Activated effector memory CD4-positive, alpha-beta T cell treated with anti-CD3 and anti-CD28 coated beads, Interleukin-2, amount 50 U/mL, for 16 hours (primary cell): ENCODE measurements at regions not wholly inside any gene's neighbourhood (a gene's known extent, or its start where the extent isn't known, plus 50 kb on each side); places are given as distances from the start of the nearest gene placed in this dataset.

Experiments
- DNase-seq: peaks from one replicate; pipeline ENCODE4 v3.0.0-alpha.2; 2020

DNA sequence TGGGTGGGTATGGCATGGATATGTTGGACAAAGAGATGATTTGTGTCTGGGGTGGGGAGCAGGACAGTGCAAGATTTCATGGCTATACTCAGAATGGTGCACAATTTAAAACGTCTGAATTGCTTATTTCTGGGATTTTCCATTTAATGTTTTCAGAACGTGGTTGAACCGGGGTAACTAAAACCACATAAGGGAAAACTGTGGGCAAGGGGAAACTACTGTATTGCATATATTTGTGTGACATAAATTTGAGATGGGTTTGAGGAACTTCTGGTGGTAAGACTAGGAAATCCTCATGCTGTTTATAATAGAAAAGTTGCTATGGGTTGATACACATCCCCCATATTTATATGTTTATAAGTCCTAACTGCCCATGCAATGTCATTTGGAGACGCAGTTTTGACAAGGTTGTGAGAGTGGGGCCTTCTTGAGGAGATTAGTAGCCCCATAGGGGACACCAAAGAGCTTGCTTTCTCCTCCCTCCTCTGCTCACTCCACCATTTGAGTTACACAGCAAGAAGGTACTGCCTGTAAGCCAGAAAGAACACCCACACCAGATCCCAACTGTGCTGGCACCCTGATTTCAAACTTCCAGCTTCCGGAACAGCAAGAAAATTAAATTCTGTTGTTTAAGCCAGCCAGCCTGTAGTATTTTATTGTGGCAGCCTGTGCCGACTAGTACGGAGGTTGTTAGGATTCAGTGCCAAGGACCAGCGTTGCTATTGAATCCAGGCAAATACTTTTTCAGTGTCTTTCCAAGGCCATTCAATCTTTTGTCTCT is 2118.9 kb downstream of the MAT2B start:
- no peak for DNase-seq

DNA sequence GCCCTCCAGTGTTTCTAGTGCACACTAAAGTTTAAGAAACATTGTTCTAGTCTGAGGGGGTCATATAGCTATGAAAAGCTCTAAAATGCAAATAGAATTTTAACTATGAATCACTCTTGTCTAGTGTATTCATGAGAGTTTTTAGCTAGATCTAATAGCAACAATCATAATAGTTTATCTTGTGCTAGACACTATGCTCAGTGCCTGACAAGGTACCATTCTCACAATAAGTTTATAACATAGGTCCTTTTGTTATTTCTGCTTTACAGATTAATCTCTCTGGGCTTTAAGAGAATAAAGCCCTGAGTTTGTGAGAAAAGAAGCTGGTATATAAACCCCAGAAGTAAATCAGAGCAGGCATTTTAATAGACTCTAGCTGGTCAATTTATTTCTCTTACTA is 2120.7 kb downstream of the MAT2B start:
- DNase-seq, result no peak

DNA sequence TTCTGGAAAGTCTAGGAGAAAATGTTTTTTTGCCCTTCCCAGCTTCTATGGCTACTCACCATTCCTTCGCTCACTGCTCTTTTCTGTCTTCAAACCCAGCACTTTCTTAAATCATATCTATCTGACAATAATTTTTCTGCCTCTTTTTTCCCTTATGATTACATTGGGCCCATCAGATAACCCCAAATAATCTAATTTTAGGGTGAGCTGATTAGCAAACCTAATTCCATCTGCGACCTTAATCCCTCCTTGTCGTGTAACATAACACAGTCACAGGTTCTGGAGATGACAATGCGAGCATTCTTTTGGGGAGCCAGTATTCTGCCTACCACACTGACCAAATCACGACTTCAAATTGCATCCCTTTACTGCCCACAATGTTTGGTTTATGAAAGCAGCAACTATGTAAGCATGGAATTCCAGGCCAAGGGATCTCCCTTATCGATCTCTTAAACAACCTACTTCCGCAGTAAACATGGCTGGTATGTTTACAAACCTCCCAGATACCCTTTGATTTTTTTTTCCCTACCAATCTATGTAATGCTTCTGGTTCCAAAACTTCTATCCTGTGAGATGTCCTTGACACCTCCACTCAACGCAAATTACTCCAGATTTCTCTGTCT is 2122.2 kb downstream of the MAT2B start:
- DNase-seq, result no peak

DNA sequence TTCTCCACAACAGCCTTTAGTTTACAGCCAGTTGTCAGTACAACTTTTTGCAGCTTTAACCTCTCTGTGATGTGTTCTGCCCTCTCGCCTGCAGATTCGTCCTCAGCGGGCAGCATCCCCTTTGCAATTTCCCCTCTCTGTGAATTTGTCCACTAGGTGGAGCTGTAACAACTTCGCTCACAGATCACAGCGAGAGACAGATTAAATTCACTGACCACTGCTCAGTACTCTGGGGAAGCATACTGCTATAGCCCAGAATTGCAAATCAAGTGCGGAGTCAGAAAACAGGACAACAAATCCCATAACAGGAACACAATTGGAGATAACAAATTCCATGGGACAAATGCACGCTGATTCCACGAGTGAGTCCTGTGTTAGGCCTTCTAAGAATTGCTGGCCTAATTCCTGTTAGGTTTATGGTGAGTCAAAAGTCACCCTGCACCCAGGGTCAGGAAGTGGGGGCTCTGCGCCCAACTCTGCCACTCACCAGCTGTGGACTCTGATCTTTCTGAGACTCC is 2124.9 kb downstream of the MAT2B start:
- DNase-seq, result no peak

DNA sequence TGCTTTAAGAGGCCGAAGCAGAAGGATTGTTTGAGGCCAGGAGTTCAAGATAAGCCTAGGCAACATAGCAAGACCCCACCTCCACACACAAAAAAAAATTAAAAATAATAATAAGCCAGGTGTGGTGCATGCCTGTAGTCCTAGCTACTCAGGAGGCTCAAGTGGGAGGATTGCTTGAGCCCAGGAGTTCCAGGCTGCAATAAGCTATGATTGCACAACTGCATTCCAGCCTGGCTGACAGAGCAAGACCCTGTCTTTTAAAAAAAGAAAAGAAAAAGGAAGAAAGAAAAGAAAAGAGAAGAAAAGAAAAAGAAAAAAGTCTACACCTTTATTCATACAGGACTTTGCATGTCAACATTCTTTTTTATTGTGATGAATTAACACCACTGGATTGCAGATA is 2125.8 kb downstream of the MAT2B start:
- DNase-seq, result no peak

DNA sequence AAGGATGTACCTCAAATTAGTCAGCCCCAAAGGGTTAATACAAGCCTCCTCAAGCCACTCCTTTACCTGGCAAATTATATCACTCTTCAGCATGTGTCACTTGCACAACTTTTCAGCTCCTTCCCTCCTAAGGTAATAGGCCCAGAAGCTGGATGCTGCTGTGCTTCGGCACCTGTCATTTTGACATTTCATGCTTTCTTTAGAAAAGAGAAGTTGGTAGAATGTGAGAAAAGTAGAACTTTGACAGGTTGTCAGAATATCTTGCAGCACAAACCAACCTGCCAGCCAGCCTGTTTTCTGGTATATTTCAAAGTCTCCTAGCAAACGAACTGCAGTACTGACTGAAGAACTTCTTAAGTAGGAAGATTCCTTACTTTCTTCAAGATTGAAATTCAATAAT is 2136.9 kb downstream of the MAT2B start:
- DNase-seq, result no peak

DNA sequence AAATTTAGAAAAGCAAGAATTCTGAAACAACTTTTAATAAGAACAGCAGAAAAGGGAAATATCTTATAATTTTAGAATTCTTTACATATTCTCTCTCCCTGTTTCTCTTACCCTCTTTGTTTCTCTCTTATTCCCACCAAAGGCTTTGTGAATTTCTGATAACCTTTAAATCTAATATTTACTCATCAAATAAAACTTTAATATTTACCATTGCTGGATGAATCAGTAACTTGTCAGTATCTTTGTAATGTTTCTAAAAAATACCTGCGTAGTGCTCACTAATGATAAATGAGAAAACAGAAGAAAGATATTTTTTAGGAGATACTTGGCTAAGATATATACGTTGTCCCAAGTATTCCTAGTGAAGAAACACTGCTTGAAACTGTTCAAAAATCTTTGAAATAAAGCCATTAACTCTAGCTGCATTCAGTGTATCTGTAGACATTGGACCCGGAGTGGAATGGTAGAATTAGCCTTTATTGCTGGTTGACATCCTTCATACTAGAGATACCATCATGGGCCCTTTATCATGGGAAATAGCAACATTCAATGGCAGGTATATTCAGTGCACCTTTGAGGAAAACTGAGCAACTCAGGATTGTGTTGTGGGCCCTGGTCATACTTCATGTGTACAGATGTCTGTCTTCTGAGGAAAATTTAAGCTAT is 2160.4 kb downstream of the MAT2B start:
- no peak for DNase-seq

DNA sequence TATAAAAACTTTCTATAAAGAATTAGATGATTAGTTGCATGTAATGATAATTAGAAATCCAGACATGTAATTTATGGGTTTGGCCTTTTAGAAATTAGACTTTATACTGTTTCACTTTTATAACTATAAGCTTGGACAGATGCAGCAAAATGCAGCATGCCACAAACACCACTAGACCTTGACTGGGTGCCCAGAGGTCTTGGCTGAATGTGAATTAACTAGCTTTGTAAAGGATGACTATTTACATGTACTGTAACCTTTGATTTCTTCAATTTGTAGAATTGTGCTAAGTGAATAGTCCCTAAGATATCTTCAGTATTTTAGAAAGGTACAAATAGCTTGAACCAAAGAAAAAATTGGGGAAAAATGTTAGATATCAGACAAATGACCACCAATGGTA is 2168.1 kb downstream of the MAT2B start:
- DNase-seq, result no peak

DNA sequence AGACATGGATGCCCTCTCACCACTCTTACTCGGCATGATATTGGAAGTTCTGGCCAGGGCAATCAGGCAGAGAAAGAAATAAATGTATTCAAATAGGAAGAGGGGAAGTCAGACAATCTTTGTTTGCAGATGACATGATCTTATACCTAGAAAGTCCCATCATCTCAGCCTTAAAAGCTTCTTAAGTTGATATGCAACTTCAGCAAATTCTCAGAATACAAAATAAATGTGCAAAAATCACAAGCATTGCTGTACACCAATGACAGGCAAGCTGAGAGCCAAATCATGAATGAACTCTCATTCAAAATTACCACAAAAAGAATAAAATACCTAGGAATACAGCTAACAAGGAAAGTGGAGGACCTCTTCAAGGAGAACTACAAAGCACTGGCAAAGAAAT is 2190.4 kb downstream of the MAT2B start:
- DNase-seq, result no peak

DNA sequence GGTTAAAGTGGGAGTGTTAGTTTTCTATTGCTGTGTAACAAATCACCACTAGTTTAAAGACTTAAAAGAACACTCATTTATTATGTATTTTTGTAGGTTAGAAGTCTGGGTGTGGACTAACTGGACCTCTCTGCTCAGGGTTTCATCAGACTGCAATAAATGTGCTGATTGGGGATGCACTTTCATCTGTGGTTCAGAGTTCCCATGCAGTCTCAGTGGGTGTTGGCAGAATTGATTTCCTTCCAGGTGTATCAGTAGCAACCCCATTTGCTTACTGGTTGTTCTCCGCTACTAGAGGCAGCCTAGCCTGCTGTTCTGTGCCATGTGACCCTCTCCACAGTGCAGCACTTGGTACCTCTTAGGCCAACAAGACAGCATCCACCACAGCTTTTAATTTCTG is 2200.5 kb downstream of the MAT2B start:
- DNase-seq, result no peak

DNA sequence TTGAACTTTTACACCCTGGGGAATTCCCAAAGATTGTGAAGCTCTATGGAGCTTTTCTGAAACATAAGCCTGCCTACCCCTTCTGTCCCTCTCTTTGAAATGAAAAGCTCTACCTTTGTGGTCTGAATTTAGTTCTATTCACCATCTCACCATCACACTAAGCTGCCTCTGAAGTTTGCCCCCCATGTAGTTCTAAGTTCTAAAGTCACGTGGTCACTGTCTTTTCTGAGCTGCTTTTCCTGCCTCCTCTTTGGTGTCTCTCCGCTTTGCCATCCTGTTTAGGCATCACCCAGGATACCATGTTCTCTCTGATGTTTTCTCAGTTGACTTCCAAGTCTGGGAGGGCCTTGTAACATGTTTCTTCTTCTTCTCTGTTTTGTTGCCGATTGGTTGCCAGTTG is 2206.6 kb downstream of the MAT2B start:
- DNase-seq, result no peak

DNA sequence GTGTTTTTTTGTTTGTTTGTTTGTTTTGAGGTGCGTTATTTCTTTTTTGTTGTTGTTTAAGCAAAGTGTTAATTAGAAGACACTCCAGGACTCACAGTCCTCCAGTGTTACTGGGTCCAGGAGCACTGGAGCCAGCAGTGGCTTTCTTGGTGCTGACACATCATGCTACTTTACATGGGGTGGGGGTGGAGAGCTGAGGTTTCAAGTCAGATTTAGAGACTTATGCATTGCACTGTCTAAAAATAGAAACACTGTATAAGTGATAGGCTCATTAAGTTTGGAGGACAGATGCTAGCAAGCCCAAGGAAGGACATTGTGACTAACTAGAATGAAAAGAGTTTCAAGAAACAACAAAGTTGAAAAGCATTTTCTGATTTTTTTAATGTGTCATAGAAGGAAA is 2209.2 kb downstream of the MAT2B start:
- DNase-seq, result no peak

DNA sequence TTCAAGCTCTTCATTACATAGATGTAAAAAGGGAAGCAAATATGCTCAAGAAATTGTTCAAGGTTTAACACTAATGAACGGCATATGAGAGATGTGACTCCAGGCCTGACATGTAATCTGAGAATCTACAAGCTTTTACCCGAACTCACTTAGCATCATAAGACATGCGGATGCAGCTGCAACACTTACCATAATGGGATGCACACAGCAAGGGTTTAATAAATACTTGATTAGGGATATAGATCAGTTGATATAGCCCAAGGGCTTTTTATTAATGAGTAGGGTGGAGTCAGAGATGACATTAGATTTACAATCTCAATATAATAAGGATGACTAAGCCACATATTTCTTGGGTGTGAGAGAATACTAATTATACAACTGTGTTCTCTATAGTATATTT is 2215.5 kb downstream of the MAT2B start:
- no peak for DNase-seq

DNA sequence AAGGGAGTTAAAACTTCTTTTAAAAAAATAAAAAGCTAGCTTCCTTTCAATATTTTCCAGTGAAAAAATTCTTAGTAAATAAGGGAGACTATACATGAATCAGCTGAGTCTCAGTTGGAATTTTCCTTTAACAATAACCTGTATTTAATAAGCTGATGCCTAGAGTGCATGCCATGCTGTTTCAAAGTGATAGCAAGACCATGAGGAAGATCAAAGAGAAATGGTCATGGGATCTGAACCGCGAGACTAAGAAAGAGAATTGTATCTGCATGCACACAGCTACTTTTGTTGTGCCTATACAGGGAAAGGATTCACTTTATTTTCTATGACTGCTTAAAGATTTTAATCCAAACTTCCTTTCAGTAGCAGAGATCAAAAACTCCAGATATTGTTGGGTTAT is 2217.0 kb downstream of the MAT2B start:
- no peak for DNase-seq

DNA sequence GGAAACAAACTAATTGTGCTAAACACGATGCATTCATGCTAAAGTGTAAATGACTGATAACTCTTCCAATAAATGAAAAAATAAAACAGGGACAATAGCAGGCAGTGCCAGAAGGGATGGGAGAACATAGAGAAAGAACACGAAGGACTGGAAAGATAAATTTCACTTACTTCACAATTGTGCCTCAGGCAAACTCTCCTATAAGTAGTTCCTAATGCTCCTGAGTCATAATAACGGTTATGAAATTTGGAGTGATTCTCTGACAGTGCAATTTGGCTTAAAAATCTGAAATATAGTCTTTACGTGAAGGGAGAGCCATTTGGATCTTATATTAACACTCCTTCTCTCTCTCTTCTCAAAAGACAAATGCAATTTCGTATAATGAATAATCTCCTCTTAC is 2218.5 kb downstream of the MAT2B start:
- DNase-seq, result no peak

DNA sequence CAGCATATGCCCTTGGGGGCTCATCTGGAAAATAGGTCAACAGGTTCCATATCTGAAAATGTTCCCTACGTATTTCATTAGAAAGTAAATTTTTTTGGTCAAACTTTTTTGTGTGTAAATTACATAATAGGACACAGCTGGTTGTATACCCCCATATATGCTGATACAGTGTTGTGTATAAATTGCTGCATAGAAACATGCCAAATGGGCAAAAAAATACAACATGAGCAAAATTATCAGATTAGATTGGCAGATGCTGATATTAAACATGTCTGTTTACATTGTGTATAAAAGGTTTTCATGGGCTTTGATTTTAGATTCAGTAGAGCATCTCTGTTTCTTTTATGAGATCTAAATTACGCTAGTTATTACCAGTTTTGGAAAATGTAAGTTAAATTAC is 2223.0 kb downstream of the MAT2B start:
- no peak for DNase-seq

DNA sequence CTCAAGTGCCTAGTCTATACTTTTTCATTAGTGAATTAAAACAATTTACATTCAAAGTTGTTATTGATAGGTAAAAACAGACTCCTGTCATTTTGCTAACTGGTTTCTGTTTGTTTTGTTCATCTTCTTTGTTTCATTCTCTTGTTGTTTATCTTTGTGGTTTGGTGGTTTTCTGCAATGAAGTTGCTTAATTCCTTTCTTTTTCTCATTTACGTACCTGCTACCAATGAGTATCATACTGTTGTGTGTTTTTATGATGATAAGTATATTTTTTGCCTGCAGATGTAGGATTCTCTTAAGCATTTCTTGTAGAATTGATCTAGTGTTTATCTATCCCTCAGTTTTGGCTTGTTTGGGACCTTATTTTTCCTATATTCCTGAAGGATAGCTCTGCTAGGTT is 2230.0 kb downstream of the MAT2B start:
- DNase-seq, result no peak

DNA sequence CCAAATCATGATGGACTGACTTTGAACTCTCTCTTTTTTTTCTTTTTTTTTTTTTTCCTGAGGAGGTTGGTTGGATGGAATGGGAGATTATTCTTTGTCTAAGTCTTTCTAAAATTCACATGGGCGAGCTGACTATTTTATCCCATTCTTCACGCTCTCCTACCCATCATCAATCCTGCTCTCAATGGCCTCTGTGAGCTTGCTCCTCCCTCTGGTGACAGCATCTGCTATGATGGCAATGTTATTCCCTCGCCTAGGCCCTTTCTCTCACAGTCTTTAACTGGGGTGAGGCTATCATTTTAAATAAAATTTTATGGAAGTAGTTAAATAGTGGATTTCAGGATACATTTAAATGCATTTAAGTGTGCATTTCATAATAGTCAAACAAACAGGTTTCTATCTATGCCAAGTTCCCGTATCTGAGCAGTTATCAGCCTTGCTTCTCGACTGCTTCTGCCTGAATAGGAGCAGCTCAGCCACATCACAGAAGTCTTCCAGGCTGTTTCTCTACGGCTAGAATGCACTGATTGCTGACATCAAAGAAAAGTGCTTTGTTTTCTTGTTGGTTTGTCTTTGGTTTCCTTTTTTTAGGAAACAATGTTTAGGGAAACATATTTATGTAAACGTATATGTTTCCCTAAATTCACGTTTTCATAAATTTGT is 2233.8 kb downstream of the MAT2B start:
- no peak for DNase-seq

DNA sequence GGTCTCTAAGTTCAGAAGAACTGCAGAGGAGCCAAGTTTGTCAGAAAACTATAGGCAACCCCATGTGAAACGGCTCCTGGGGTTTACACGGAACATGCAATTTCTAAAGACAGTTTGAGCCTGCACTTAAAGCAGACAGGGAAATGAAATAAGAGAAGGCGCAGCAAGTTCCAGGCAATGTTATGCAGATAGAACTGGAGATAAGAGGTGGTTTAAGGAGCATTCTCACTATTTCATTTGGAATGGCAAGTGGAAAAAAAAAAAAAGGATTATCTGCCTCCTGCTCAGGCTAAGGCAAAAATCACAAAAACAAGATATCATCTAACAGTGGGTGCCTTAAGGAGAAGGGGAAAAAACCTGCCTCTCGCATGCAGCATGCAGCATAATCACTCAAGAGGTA is 2252.4 kb downstream of the MAT2B start:
- DNase-seq, result no peak

DNA sequence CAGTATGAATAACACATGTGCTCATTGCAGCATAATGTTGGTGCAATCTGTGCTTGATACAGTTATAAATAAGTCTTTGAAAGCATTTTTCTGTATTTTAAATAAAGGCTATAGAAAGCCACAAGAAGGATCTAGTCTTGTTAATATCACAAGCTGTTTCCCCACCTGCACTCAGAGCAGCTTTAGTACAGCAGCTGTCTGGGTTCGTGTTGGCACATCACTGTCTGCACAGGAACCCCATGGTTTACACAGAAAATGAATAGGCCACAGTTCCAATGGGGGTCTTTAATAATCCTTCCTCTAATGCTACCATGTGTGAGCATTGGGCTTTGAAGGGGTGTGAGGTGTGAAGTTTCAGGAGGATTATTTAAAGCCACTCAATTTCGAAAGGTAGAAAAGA is 2269.7 kb downstream of the MAT2B start:
- no peak for DNase-seq

DNA sequence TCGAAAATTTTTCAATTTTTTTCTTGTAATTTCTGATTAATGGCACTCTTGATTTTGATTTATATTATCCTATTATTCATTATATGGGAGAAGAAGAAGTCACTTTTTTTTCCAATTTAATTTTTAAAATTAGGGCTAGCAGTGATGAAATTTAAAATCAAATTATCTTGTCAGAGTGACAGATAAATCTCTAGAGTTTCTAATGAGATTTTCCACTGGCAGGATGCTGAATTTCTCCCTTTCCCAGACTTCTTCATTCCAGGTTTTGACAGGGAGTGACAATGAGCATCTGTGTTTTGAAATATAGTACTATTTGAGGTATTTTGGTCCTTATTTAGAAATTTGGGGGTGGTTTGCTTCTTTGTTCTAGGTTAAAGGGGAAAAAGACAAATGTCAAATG is 2274.1 kb downstream of the MAT2B start:
- no peak for DNase-seq

DNA sequence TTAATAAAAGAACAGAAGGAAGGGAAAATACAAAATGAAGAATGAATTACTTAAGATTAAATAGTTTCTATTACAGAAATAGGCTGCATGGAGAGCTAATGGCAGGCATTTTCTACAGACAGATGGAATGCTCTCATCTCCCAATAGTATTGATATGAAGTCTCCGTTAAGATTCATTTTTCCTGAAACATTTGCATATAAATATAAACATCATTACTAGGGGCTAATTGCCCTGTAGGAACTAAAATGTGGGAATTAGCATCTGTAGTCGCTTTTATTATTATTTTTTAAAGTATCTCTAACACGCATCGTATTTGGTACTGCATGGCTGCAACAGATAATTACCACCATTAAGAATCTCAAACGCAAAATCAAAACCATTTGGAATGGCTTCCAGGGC is 2275.5 kb downstream of the MAT2B start:
- DNase-seq, result no peak

DNA sequence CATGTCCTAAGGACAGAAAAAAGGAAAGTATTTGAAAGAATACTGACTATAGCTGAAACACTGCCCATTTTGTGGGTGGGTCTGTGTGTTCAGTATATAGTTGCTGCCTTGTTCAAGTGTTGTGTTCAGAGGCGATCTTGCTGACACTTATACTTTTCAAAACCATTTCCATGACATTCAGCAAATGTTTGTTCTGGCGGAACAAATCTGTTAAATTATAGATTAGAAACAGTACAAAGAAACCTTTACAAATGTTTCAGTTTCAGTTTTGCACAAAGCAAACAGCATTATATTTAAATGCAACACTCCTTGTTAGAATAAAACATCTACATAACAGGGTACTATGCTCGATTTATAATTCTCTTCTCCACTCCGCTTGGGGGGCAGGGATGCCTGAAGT is 2276.3 kb downstream of the MAT2B start:
- DNase-seq, result no peak

DNA sequence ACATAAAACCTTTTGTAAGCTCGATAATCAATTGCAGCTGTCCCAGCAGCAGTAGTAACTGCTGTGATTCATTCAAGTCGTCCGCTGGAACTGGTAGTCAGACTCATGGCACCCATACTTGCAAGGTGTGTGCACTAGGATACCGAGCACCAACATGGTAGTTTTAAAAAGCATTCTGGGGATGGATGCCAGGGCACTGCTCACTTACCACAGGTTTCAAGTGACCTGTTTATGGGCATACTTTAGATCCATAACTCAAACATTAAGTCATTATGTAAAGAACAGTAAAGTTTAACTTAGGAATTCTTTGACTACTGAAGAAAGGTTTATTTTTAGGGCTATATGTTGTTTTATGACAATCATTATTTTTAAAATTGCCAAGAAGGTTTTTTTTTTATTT is 2277.6 kb downstream of the MAT2B start:
- no peak for DNase-seq
